Stimulated activated CD8-positive, alpha-beta memory T cell treated with anti-CD3 and anti-CD28 coated beads, Interleukin-7, amount 100 ng/mL, for 48 hours (primary cell): ENCODE measurements at regions not wholly inside any gene's neighbourhood (a gene's known extent, or its start where the extent isn't known, plus 50 kb on each side); places are given as distances from the start of the nearest gene placed in this dataset.

ENCODE experiments used
- DNase-seq, 2 donors: peaks; one replicate each; pipeline ENCODE4 v3.0.0-alpha.2; 2020; ENCODE audit warnings: low read depth in 1 of 2; ENCODE audit errors: extremely low read depth in 1 of 2

- no peak for DNase-seq
These were observed 120.6 kb upstream of the FOXF1 start for GRCh38 chr16:86389566-86390328.

GRCh38 chr16:86390335-86390734, 120.0 kb upstream of the FOXF1 start:
- DNase-seq, result no peak

GRCh38 chr16:86391486-86391885, 118.8 kb upstream of the FOXF1 start:
- DNase-seq, result no peak

DNA sequence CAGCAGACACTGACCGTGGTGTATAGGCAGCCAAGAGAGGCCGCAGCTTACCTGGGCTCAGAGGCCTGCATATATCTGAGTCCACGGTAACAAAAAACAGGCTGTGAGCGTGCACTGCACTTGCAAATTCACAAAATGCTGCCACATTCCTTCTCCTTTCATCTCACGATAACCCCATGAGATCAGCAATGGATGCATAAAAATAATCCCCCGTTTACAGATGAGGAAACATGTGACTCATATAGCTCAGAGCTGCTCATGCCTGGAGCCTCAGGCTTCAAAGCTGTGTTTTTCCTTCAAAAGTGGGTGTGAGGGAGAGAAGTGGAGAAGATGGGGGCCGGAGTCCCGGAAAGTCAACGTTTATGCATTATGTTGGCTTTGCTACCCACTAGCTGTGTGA, 118.3 kb upstream of the FOXF1 start:
- no peak for DNase-seq

DNA sequence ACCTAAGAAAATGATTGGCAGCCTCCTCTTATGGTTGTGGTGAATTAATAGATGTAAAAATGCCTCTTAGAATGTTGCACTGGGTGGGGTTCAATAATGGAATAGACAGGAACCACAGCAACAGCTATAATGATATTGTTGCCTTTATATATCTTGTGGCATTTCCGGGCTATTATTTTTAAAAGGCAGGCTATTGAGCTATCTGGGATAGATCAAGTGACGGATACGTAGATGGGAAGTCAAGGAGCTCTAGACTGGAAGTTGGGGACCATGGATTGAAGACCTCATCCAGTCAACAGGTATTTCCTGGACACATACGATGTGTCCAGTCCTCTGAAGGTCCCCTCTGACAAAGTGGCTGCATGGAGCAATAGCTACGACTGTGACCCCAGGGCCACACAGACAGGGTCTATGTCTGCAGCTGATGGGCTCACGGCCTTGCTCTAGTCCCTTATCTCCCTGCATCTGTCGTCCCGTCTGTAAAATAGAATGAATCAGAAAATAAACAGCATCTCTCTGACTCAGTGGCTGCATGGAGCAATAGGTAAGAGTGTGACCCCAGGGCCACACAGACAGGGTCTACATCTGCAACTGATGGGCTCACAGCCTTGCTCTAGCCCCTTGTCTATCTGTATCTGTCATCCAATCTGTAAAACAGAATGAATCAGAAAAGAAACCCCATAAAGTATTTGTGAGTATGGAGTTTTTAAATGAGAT, 117.7 kb upstream of the FOXF1 start:
- no peak for DNase-seq

- DNase-seq, result no peak
These were observed 116.3 kb upstream of the FOXF1 start for GRCh38 chr16:86393907-86394626.

DNA sequence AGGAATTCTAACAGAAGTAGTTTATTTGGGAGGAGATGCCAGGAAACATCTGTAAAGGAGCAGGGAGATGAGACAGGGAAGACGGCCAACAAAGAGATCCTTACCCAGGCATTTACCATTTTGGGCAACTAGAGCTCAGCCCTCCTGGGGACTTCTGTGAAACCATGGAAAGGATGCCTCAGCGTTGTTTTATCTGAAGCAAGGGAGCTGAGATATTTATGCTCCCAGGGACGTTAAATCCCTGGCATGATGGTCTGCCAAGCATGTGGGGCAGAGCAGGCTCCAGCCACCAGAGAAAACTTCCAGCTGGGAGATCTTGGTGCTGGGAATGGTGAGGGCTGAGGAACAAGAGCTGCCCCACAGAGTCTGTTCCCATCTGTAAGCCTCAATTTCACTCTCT, 114.8 kb upstream of the FOXF1 start:
- no peak for DNase-seq

DNA sequence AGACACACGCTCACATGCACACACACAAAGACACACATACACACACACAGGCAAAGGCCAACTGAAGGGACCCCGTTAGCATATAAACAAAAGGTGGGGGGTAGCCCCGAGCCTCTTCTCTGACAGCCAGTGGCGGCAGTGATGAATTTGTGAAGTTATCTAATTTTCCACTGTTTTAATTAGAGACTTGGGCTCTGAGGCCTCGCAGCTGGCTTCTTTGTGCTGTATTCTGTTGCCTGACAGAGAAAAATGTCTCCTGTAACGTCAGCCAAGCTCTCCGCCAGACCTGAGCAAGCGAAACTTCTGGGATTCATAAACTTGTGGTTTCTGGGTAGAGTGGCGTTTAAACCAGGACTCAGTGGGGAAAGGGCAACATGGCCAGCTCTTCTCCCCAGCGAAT, 113.9 kb upstream of the FOXF1 start:
- no peak for DNase-seq

GRCh38 chr16:86396901-86397311, 113.4 kb upstream of the FOXF1 start:
- no peak for DNase-seq

GRCh38 chr16:86398201-86398600, 112.1 kb upstream of the FOXF1 start:
- DNase-seq, result no peak

DNA sequence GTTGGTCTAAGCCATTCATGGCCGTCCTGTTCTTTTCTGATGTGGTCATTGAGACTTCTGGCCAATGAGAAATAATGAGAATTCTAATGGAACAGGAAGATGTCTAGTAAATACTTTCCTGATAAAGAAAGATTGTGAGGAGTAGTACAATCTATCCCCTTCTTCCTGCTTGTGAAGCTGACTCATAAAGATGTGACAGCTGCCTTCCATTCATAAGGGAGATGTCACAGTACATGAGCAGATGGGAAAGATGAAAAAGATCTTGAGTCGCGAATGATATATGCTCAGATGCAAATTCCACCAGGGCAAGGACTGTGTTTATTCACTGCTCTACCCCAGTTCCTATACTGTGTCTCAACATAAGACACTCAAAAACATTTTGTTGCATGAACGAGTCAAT, 111.7 kb upstream of the FOXF1 start:
- no peak for DNase-seq

- DNase-seq, result no peak
These were observed 109.2 kb upstream of the FOXF1 start for GRCh38 chr16:86401126-86401525.

- DNase-seq, result no peak
These were observed 107.2 kb upstream of the FOXF1 start for GRCh38 chr16:86403085-86403484.

GRCh38 chr16:86403541-86404163, 106.7 kb upstream of the FOXF1 start:
- no peak for DNase-seq

DNA sequence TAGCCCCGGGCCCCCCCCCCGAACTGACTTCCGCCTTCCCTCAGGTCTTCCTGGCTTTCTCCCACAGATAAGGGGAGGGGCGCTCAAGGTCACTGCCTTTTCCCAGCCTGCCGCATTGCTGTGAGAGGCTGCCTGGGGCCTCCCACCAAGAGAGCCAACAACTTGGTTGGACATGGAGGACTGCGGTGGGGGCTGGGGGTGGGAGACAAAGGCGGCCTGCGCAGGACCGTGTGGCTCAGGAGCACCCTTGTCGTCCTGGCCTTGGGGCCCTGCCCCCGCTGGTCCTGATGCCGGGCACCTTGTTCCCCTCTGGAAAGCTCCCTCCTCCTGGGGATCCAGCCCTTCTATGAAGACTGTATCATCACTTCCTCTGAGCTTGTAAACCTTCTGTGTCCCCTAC, 105.6 kb upstream of the FOXF1 start:
- DNase-seq, result no peak

DNA sequence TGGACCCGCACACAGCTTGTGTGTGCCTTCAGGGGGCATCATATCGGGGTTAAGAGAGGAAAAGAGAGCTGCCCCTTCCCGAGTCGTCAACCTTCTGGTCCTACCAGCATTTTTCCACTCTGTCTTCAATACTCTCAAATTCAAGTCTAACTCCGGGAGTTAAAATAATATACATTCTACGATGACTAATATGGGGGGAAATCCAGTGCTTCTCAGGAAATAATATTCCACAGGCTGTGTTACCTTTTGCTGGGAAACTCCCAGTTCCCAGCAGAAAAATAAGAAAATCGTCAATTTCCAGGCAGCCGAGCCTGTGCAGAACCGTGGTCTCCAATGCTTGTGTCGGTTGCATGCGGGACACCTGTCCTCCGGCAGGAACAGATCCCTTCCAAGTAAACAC, 105.0 kb upstream of the FOXF1 start:
- DNase-seq, result no peak

DNA sequence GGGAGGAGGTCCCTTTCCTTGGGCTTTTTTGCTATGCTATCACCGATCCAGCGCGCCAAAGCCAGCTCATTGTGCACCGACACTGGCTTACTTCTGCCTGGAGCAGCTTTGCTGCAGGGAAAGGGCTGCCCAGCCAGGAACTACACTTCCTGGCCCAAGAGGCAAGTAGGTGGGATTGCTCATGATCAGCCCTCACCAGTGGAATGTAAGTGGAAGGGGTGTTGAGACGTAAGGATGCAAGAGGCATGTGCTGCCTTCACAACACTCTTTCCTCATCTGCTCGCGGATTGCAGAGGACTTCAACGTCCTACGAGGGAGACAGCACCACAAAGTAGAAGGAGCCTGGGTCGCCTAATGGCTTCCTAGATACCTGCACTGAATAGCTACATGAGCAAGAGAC, 104.3 kb upstream of the FOXF1 start:
- no peak for DNase-seq

GRCh38 chr16:86408685-86409084, 101.6 kb upstream of the FOXF1 start:
- no peak for DNase-seq

- no peak for DNase-seq
These were observed 100.2 kb upstream of the FOXF1 start for GRCh38 chr16:86410081-86410480.

GRCh38 chr16:86410529-86410928, 99.8 kb upstream of the FOXF1 start:
- DNase-seq, result no peak

GRCh38 chr16:86411897-86412296, 98.4 kb upstream of the FOXF1 start:
- no peak for DNase-seq
